Thyroid gland (tissue), 4 donors: ENCODE measurements at regions not wholly inside any gene's neighbourhood (a gene's known extent, or its start where the extent isn't known, plus 50 kb on each side); places are given as distances from the start of the nearest gene placed in this dataset.

Source experiments
- DNase-seq, 2 donors: peaks; one replicate each; pipeline ENCODE4 v3.0.0-alpha.2; 2019
- H3K27ac ChIP-seq, 3 donors: fragments of 200-600 bp; sonication (generic); 1 replicate in 2 of 3; 2 replicates in 1 of 3; pipeline ENCODE4 v1.5.1; 2016 to 2019; ENCODE audit warnings: mild to moderate bottlenecking in 1 of 3, moderate library complexity in 1 of 3
- H3K27me3 ChIP-seq: fragments of 200-600 bp; sonication (generic); one replicate; pipeline ENCODE4 v1.5.1; 2019
- H3K36me3 ChIP-seq, 2 donors: fragments of 200-600 bp; sonication (generic); one replicate each; pipeline ENCODE4 v1.5.1; 2016 to 2019
- H3K4me1 ChIP-seq, 2 donors: fragments of 200-600 bp; sonication (generic); one replicate each; pipeline ENCODE4 v1.5.1; 2017 to 2019
- H3K4me3 ChIP-seq, 3 donors: fragments of 200-600 bp; sonication (generic); replicated peaks in 1 of 3; 1 replicate in 2 of 3; 2 replicates in 1 of 3; pipeline ENCODE4 v1.5.1; 2016; ENCODE audit warnings: mild to moderate bottlenecking in 1 of 3
- H3K9me3 ChIP-seq: fragments of 200-600 bp; sonication (generic); one replicate; pipeline ENCODE4 v1.5.1; 2017
- CTCF ChIP-seq, 6 experiments: fragments of 200-600 bp in 3 of 6; fragments of 450-650 bp in 3 of 6; sonication (generic) in 3 of 6; IDR thresholded peaks; one replicate each; pipeline ENCODE4 v1.5.1; 2016 to 2019; ENCODE audit warnings: antibody characterized with exemption in 6 of 6, mild to moderate bottlenecking in 2 of 6, inconsistent platforms in 1 of 6, moderate library complexity in 1 of 6
- POLR2A ChIP-seq, 2 donors: fragments of 450-650 bp; IDR thresholded peaks; one replicate each; pipeline ENCODE4 v1.6.1; 2017; ENCODE audit warnings: antibody characterized with exemption in 2 of 2, mild to moderate bottlenecking in 2 of 2, moderate library complexity in 1 of 2
- WGBS, 2 donors: methylation state at CpG; one replicate each; pipeline ENCODE4 v1.1.5; 2017; 5-methylcytosine and 5-hydroxymethylcytosine counted together
- intact Hi-C: fragments of 100-400 bp; cut with DNase I; formaldehyde crosslinking; loops from one replicate; pipeline ENCODE4 v1.15.1; 2023

GRCh38 chr6:168372889-168373288, 53.3 kb upstream of the DACT2 start:
- Histone ChIP-seq H3K27ac (no peak overlapping the region), H3K9me3 (no peaks in the 10 kb centered on the region), H3K36me3 (no peaks in the 10 kb centered on the region), H3K4me1 (no peaks in the 10 kb centered on the region), H3K4me3 (no peak overlapping the region), H3K27me3 (no peaks in the 10 kb centered on the region)
- 79 to 84% methylated on average over 16 of the region's 16 CpGs for WGBS, 2 donors
- no peak for TF ChIP-seq POLR2A (IDR thresholded peaks at IDR 0.05)
- TF ChIP-seq CTCF (IDR thresholded peaks at IDR 0.05), result no peak
- intact Hi-C loops, result loop anchor here (5.0 kb wide), 1 partner anchor 164 kb away; no protein-coding TSS in a partner anchor
- no peak for DNase-seq

- WGBS, 2 donors, result 91 to 95% methylated on average over 7 of the region's 7 CpGs
- Histone ChIP-seq H3K4me3 (no peak overlapping the region), H3K36me3 (no peaks in the 10 kb centered on the region), H3K4me1 (no peaks in the 10 kb centered on the region), H3K27ac (no peak overlapping the region), H3K27me3 (no peaks in the 10 kb centered on the region), H3K9me3 (no peaks in the 10 kb centered on the region)
- TF ChIP-seq POLR2A (IDR thresholded peaks at IDR 0.05) (no peak), CTCF (IDR thresholded peaks at IDR 0.05) (no peak)
- no peak for DNase-seq
- intact Hi-C loops, result loop anchor here (5.0 kb wide), 1 partner anchor 164 kb away; no protein-coding TSS in a partner anchor
Measured at GRCh38 chr6:168373389-168373788, 53.8 kb upstream of the DACT2 start.

GRCh38 chr6:168374051-168374502, 54.5 kb upstream of the DACT2 start:
- Histone ChIP-seq H3K4me1 (no peaks in the 10 kb centered on the region), H3K27ac (no peak overlapping the region), H3K27me3 (no peaks in the 10 kb centered on the region), H3K36me3 (no peaks in the 10 kb centered on the region), H3K9me3 (no peaks in the 10 kb centered on the region), H3K4me3 (no peak overlapping the region)
- 50 to 73% methylated on average over 8 to 13 of the region's 13 CpGs for WGBS, 2 donors
- DNase-seq, result peak in 1 of 2 donors; percentile 17
- intact Hi-C loops, result loop anchor here (5.0 kb wide), 1 partner anchor 163 kb away; no protein-coding TSS in a partner anchor
- no peak for TF ChIP-seq CTCF (IDR thresholded peaks at IDR 0.05)
- no peak for TF ChIP-seq POLR2A (IDR thresholded peaks at IDR 0.05)

GRCh38 chr6:168374541-168375071, 55.0 kb upstream of the DACT2 start:
- no peaks in the 10 kb centered on the region for H3K36me3 ChIP-seq
- no peaks in the 10 kb centered on the region for H3K27me3 ChIP-seq
- no peak overlapping the region for H3K4me3 ChIP-seq
- DNase-seq, result no peak
- WGBS, 2 donors, result 93 to 94% methylated on average over 5 to 9 of the region's 15 CpGs
- no peaks in the 10 kb centered on the region for H3K9me3 ChIP-seq
- no peaks in the 10 kb centered on the region for H3K4me1 ChIP-seq
- intact Hi-C loops, result loop anchor here (5.0 kb wide), 1 partner anchor 163 kb away; no protein-coding TSS in a partner anchor
- TF ChIP-seq POLR2A (IDR thresholded peaks at IDR 0.05) (no peak), CTCF (IDR thresholded peaks at IDR 0.05) (no peak)
- no peak overlapping the region for H3K27ac ChIP-seq

- TF ChIP-seq POLR2A (IDR thresholded peaks at IDR 0.05), result no peak
- TF ChIP-seq CTCF (IDR thresholded peaks at IDR 0.05), result no peak
- Histone ChIP-seq H3K27me3 (no peaks in the 10 kb centered on the region), H3K4me1 (no peaks in the 10 kb centered on the region), H3K4me3 (no peak overlapping the region), H3K9me3 (no peaks in the 10 kb centered on the region), H3K36me3 (no peaks in the 10 kb centered on the region), H3K27ac (no peak overlapping the region)
- 95 to 96% methylated on average over 9 of the region's 9 CpGs for WGBS, 2 donors
- DNase-seq, result no peak
- intact Hi-C loops, result no loop called here
Measured at GRCh38 chr6:168376120-168376519, 56.5 kb upstream of the DACT2 start.
